ENCODE measurements at regions not wholly inside any gene's neighbourhood (a gene's known extent, or its start where the extent isn't known, plus 50 kb on each side); places are given as distances from the start of the nearest gene placed in this dataset.
"Not testable (repeated sequence)": the region's sequence is repeated elsewhere in the genome, so short reads cannot be mapped to it uniquely, and the experiment has no call there.

DNA sequence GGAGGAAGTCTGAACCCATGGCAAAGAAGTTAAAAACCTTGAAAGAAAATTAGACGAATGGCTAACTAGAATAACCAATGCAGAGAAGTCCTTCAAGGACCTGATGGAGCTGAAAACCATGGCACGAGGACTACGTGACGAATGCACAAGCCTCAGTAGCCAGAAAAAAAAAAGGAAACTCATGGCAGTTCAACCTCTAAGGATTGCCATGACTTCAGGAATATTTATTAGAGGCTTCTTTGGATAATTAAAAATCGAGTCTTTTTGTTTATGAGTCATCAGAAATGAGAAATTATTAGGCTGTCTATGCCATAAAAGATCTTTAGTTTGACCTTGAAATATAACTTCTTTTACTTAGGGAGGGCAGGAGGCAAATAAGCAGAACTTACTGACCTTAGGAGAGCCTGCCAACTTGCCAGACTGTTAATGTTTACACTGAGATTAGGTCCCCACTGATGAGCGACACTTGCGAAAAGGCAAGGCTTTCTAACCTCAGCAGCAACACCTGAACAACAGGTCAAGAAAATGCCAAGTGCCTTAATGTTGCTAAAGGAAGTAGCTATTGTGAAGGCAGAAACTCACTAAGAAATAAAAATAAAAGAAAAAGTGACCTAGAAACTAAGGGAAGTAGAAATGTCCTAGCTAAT is 55.2 kb upstream of the TUSC1 start:
- Histone ChIP-seq H4K20me1 (ENCODE audit: insufficient read depth, low read length) (no peaks in the 10 kb centered on the region), H3K4me3 (ENCODE audit: low read depth, low read length, poor library complexity, severe bottlenecking) (no peak overlapping the region), H3K36me3 (ENCODE audit: insufficient read depth, low read length) (no peaks in the 10 kb centered on the region), H3K9me2 (ENCODE audit: low read depth, low read length) (no peaks in the 10 kb centered on the region), H3K27me3 (ENCODE audit: insufficient read depth, low read length) (no peaks in the 10 kb centered on the region), H3K4me2 (ENCODE audit: low read length) (no peak overlapping the region), H2AFZ (ENCODE audit: low read length) (no peak overlapping the region), H3K4me1 (ENCODE audit: insufficient read depth, low read length, severe bottlenecking) (no peaks in the 10 kb centered on the region), H3K79me2 (ENCODE audit: insufficient read depth, low read length) (no peaks in the 10 kb centered on the region), H3K27ac (ENCODE audit: low read depth, low read length, poor library complexity, severe bottlenecking) (no peak overlapping the region), H3F3A (ENCODE audit: insufficient read depth, low read length) (no peaks in the 10 kb centered on the region), H3K9me3 (ENCODE audit: low read length) (no peaks in the 10 kb centered on the region), H3K9ac (ENCODE audit: low read length) (no peak overlapping the region)
- TF ChIP-seq EZH2 (IDR thresholded peaks at IDR 0.05; ENCODE audit: borderline replicate concordance, low read length), result no peak
- TF ChIP-seq, protein P1, sequence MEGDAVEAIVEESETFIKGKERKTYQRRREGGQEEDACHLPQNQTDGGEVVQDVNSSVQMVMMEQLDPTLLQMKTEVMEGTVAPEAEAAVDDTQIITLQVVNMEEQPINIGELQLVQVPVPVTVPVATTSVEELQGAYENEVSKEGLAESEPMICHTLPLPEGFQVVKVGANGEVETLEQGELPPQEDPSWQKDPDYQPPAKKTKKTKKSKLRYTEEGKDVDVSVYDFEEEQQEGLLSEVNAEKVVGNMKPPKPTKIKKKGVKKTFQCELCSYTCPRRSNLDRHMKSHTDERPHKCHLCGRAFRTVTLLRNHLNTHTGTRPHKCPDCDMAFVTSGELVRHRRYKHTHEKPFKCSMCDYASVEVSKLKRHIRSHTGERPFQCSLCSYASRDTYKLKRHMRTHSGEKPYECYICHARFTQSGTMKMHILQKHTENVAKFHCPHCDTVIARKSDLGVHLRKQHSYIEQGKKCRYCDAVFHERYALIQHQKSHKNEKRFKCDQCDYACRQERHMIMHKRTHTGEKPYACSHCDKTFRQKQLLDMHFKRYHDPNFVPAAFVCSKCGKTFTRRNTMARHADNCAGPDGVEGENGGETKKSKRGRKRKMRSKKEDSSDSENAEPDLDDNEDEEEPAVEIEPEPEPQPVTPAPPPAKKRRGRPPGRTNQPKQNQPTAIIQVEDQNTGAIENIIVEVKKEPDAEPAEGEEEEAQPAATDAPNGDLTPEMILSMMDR (IDR thresholded peaks at IDR 0.05; ENCODE audit: low read length), result no peak

DNA sequence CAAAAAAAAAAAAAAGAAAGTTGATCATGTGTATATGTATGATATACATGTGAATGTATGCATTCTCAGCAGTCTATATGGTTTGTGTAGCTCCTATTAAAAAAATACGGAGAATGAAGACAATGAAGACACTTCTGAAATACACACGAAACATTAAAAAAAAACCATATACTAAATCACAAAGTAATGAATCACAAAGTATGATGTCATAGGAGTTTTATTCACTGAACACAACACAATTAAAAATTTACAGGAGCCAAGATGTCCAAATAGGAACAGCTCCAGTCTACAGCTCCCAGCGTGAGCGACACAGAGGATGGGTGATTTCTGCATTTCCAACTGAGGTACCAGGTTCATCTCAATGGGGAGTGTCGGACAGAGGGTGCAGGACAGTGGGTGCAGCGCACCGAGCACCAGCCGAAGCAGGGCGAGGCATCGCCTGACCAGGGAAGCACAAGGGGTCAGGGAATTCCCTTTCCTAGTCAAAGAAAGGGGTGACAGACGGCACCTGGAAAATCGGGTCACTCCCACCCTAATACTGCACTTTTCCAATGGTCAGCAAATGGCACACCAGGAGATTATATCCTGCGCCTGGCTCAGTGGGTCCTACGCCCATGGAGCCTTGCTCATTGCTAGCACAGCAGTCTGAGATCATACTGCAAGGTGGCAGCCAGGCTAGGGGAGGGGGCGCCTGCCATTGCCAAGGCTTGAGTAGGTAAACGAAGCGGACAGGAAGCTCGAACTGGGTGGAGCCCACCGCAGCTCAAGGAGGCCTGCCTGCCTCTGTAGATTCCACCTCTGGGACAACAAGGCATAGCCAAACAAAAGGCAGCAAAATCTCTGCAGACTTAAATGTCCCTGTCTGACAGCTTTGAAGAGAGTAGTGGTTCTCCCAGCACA is 53.9 kb upstream of the TUSC1 start:
- H3K79me2 ChIP-seq (ENCODE audit: insufficient read depth, low read length); H3K9me3 ChIP-seq (ENCODE audit: low read length); H3K4me3 ChIP-seq (ENCODE audit: low read depth, low read length, poor library complexity, severe bottlenecking); H3K4me1 ChIP-seq (ENCODE audit: insufficient read depth, low read length, severe bottlenecking); H3K27ac ChIP-seq (ENCODE audit: low read depth, low read length, poor library complexity, severe bottlenecking); H3F3A ChIP-seq (ENCODE audit: insufficient read depth, low read length); H2AFZ ChIP-seq (ENCODE audit: low read length); H3K9ac ChIP-seq (ENCODE audit: low read length); H3K4me2 ChIP-seq (ENCODE audit: low read length); H3K36me3 ChIP-seq (ENCODE audit: insufficient read depth, low read length); H3K27me3 ChIP-seq (ENCODE audit: insufficient read depth, low read length); H3K9me2 ChIP-seq (ENCODE audit: low read depth, low read length); H4K20me1 ChIP-seq (ENCODE audit: insufficient read depth, low read length): not testable (repeated sequence)
